HEK293 (cell line): ENCODE measurements at regions not wholly inside any gene's neighbourhood (a gene's known extent, or its start where the extent isn't known, plus 50 kb on each side); places are given as distances from the start of the nearest gene placed in this dataset.

Source experiments
- CTCF ChIA-PET: fragments of 350-600 bp; formaldehyde crosslinking; extraction: SDS; loops from one replicate; lab custom pipeline; 2021; ENCODE audit warnings: antibody characterized with exemption; lab: Yijun Ruan, JAX
- POLR2A ChIA-PET: fragments of 300-600 bp; formaldehyde crosslinking; extraction: SDS; loops from one replicate; lab custom pipeline; 2020; ENCODE audit warnings: antibody characterized with exemption, inconsistent platforms; lab: Yijun Ruan, JAX
- H3K27ac ChIP-seq: fragments of 200-500 bp; sonication (Bioruptor generic); 2 replicates; pipeline ENCODE4 v1.5.1; 2014; ENCODE audit warnings: low read depth, low read length, control low read depth, inconsistent platforms; ENCODE audit errors: extremely low read depth
- H3K36me3 ChIP-seq, 2 experiments: fragments of 200-500 bp in 1 of 2; sonication (Bioruptor generic) in 1 of 2; 1 replicate in 1 of 2; 2 replicates in 1 of 2; pipeline ENCODE4 v1.5.1; 2014 to 2017; ENCODE audit warnings: inconsistent platforms in 2 of 2, low read length in 2 of 2; ENCODE audit not compliant: control insufficient read depth in 2 of 2, insufficient read depth in 1 of 2
- H3K4me1 ChIP-seq: fragments of 200-500 bp; sonication (Bioruptor generic); 2 replicates; pipeline ENCODE4 v1.5.1; 2014; ENCODE audit warnings: mild to moderate bottlenecking, low read length, inconsistent platforms; ENCODE audit not compliant: control insufficient read depth, insufficient read depth
- H3K4me3 ChIP-seq: 2 replicates; pipeline ENCODE4 v1.5.1; 2011; ENCODE audit warnings: low read depth, mild to moderate bottlenecking, control low read depth, low read length, moderate library complexity
- H3K9me3 ChIP-seq: fragments of 200-500 bp; sonication (Bioruptor generic); 2 replicates; pipeline ENCODE4 v1.5.1; 2014; ENCODE audit warnings: low read depth, low read length, inconsistent platforms; ENCODE audit not compliant: control insufficient read depth, insufficient read depth
- GFI1B ChIP-seq: fragments of 450-650 bp; formaldehyde crosslinking; IDR thresholded peaks from 2 replicates; pipeline ENCODE4 v1.5.1; 2016; ENCODE audit warnings: missing biosample characterization, missing genetic modification characterization
- KLF10 ChIP-seq: fragments of 450-650 bp; IDR thresholded peaks from 2 replicates; pipeline ENCODE4 v1.5.1; 2018; ENCODE audit warnings: missing biosample characterization, mild to moderate bottlenecking, missing genetic modification characterization
- KLF8 ChIP-seq: fragments of 450-650 bp; formaldehyde crosslinking; IDR thresholded peaks from 2 replicates; pipeline ENCODE4 v1.5.1; 2016; ENCODE audit warnings: missing biosample characterization, missing genetic modification characterization
- OVOL3 ChIP-seq: fragments of 450-650 bp; formaldehyde crosslinking; IDR thresholded peaks from 2 replicates; pipeline ENCODE4 v1.5.1; 2016; ENCODE audit warnings: missing biosample characterization, missing genetic modification characterization
- SCRT2 ChIP-seq: fragments of 450-650 bp; formaldehyde crosslinking; IDR thresholded peaks from 2 replicates; pipeline ENCODE4 v1.5.1; 2016; ENCODE audit warnings: missing biosample characterization, missing genetic modification characterization
- SP3 ChIP-seq: fragments of 450-650 bp; formaldehyde crosslinking; IDR thresholded peaks from 2 replicates; pipeline ENCODE4 v1.5.1; 2016; ENCODE audit warnings: missing biosample characterization, missing genetic modification characterization
- SP7 ChIP-seq: fragments of 450-650 bp; formaldehyde crosslinking; IDR thresholded peaks from 2 replicates; pipeline ENCODE4 v1.5.1; 2016; ENCODE audit warnings: missing biosample characterization, missing genetic modification characterization
- TRIM28 ChIP-seq: IDR thresholded peaks from 2 replicates; pipeline ENCODE4 v1.6.1; 2011; ENCODE audit warnings: low read length, control low read depth, borderline replicate concordance
- WT1 ChIP-seq: fragments of 450-650 bp; formaldehyde crosslinking; IDR thresholded peaks from 2 replicates; pipeline ENCODE4 v1.5.1; 2016; ENCODE audit warnings: missing biosample characterization, missing genetic modification characterization
- YY1 ChIP-seq: fragments of 450-650 bp; formaldehyde crosslinking; IDR thresholded peaks from 2 replicates; pipeline ENCODE4 v1.5.1; 2018; ENCODE audit warnings: missing biosample characterization, missing genetic modification characterization
- ZBTB48 ChIP-seq: fragments of 450-650 bp; formaldehyde crosslinking; IDR thresholded peaks from 2 replicates; pipeline ENCODE4 v1.5.1; 2016; ENCODE audit warnings: missing biosample characterization, missing genetic modification characterization
- ZFP37 ChIP-seq: fragments of 450-650 bp; formaldehyde crosslinking; IDR thresholded peaks from 2 replicates; pipeline ENCODE4 v1.5.1; 2016; ENCODE audit warnings: missing biosample characterization, missing genetic modification characterization
- ZNF157 ChIP-seq: fragments of 450-650 bp; formaldehyde crosslinking; IDR thresholded peaks from 2 replicates; pipeline ENCODE4 v1.5.1; 2016; ENCODE audit warnings: missing biosample characterization, missing genetic modification characterization
- ZNF280D ChIP-seq: fragments of 450-650 bp; formaldehyde crosslinking; IDR thresholded peaks from 2 replicates; pipeline ENCODE4 v1.5.1; 2016; ENCODE audit warnings: missing biosample characterization, missing genetic modification characterization
- ZNF416 ChIP-seq: fragments of 450-650 bp; formaldehyde crosslinking; IDR thresholded peaks from 2 replicates; pipeline ENCODE4 v1.5.1; 2016; ENCODE audit warnings: missing biosample characterization, missing genetic modification characterization
- ZNF48 ChIP-seq: fragments of 450-650 bp; formaldehyde crosslinking; IDR thresholded peaks from 2 replicates; pipeline ENCODE4 v1.5.1; 2016; ENCODE audit warnings: missing biosample characterization, missing genetic modification characterization
- ZNF513 ChIP-seq: fragments of 450-650 bp; IDR thresholded peaks from 2 replicates; pipeline ENCODE4 v1.5.1; 2018; ENCODE audit warnings: missing biosample characterization, missing genetic modification characterization
- ZNF521 ChIP-seq: fragments of 450-650 bp; formaldehyde crosslinking; IDR thresholded peaks from 2 replicates; pipeline ENCODE4 v1.5.1; 2017; ENCODE audit warnings: missing biosample characterization, mild to moderate bottlenecking, missing genetic modification characterization
- ZNF544 ChIP-seq: fragments of 450-650 bp; formaldehyde crosslinking; IDR thresholded peaks from 2 replicates; pipeline ENCODE4 v1.5.0; 2017; ENCODE audit warnings: missing biosample characterization, missing genetic modification characterization
- ZNF555 ChIP-seq: fragments of 450-650 bp; formaldehyde crosslinking; conservative IDR thresholded peaks from 2 replicates; pipeline ENCODE4 v1.5.1; 2017; ENCODE audit warnings: missing biosample characterization, mild to moderate bottlenecking, missing genetic modification characterization, inconsistent platforms
- ZNF558 ChIP-seq: fragments of 450-650 bp; formaldehyde crosslinking; IDR thresholded peaks from 2 replicates; pipeline ENCODE4 v1.5.1; 2016; ENCODE audit warnings: missing biosample characterization, missing genetic modification characterization
- ZNF837 ChIP-seq: fragments of 450-650 bp; formaldehyde crosslinking; IDR thresholded peaks from 2 replicates; pipeline ENCODE4 v1.5.1; 2016; ENCODE audit warnings: missing biosample characterization, missing genetic modification characterization

GRCh38 chr4:171639540-171639939, 173.7 kb upstream of the GALNTL6 start:
- TF ChIP-seq ZNF544: no peak
- ChIA-PET POLR2A (no interaction called here), CTCF (no interaction called here)
- Histone ChIP-seq H3K36me3 (no peaks in the 10 kb centered on the region), H3K9me3 (no peaks in the 10 kb centered on the region), H3K4me1 (no peaks in the 10 kb centered on the region), H3K4me3 (no peak overlapping the region), H3K27ac (no peak overlapping the region)

GRCh38 chr4:171636606-171637005, 176.6 kb upstream of the GALNTL6 start:
- Histone ChIP-seq H3K9me3 (no peaks in the 10 kb centered on the region), H3K36me3 (no peaks in the 10 kb centered on the region), H3K4me3 (no peak overlapping the region), H3K27ac (no peak overlapping the region), H3K4me1 (no peaks in the 10 kb centered on the region)
- ChIA-PET CTCF (no interaction called here), POLR2A (no interaction called here)
- TF ChIP-seq ZBTB48 (no peak), ZNF513 (no peak), ZNF157 (tag by site-specific recombination) (no peak), ZNF555 (tag by site-specific recombination) (no peak), GFI1B (no peak), KLF8 (tag by site-specific recombination) (no peak), WT1 (no peak), TRIM28 (no peak), YY1 (no peak), ZFP37 (tag by site-specific recombination) (no peak)

GRCh38 chr4:171629737-171630136, 183.5 kb upstream of the GALNTL6 start:
- Histone ChIP-seq H3K4me3 (no peak overlapping the region), H3K27ac (no peak overlapping the region), H3K9me3 (no peaks in the 10 kb centered on the region), H3K36me3 (no peaks in the 10 kb centered on the region), H3K4me1 (no peaks in the 10 kb centered on the region)
- CTCF ChIA-PET: no interaction called here
- POLR2A ChIA-PET: no interaction called here
- TF ChIP-seq KLF10 (tag by site-specific recombination) (no peak), SP7 (tag by site-specific recombination) (no peak), SCRT2 (tag by site-specific recombination) (no peak), OVOL3 (tag by site-specific recombination) (no peak), ZNF280D (no peak), ZNF416 (tag by site-specific recombination) (no peak), ZNF521 (no peak), ZNF837 (no peak), SP3 (tag by site-specific recombination) (no peak), ZNF48 (tag by site-specific recombination) (no peak), ZNF558 (tag by site-specific recombination) (no peak)
